ENCODE measurements at regions not wholly inside any gene's neighbourhood (a gene's known extent, or its start where the extent isn't known, plus 50 kb on each side); places are given as distances from the start of the nearest gene placed in this dataset.

DNA sequence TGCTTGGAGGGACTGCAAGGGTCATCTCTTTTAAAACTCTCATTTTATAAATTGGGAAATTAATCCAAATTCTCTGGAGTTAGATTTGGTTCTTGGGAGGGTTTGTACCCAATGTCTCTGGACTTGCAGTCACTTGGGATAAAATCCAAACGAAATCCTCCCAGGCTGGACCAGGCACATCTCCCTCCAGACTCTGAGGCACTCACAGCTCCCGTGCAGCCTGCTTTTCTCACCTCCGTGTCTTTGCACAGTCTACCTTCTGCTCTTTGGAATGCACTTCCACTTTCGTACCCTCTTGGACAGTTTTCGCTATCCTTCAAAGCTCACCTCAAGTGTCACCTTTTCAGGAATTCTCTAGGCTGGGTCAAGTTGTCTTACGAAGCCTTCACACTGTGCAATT lies 166.3 kb downstream of the MYCN start:
- TF ChIP-seq, protein P1, sequence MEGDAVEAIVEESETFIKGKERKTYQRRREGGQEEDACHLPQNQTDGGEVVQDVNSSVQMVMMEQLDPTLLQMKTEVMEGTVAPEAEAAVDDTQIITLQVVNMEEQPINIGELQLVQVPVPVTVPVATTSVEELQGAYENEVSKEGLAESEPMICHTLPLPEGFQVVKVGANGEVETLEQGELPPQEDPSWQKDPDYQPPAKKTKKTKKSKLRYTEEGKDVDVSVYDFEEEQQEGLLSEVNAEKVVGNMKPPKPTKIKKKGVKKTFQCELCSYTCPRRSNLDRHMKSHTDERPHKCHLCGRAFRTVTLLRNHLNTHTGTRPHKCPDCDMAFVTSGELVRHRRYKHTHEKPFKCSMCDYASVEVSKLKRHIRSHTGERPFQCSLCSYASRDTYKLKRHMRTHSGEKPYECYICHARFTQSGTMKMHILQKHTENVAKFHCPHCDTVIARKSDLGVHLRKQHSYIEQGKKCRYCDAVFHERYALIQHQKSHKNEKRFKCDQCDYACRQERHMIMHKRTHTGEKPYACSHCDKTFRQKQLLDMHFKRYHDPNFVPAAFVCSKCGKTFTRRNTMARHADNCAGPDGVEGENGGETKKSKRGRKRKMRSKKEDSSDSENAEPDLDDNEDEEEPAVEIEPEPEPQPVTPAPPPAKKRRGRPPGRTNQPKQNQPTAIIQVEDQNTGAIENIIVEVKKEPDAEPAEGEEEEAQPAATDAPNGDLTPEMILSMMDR (IDR thresholded peaks at IDR 0.05): no peak
- no peak for TF ChIP-seq ZFX (IDR thresholded peaks at IDR 0.05; ENCODE audit: borderline replicate concordance)

Data from 22Rv1 (cell line).